GM18907 (cell line): ENCODE measurements at regions not wholly inside any gene's neighbourhood (a gene's known extent, or its start where the extent isn't known, plus 50 kb on each side); places are given as distances from the start of the nearest gene placed in this dataset.
"Not testable (repeated sequence)": the region's sequence is repeated elsewhere in the genome, so short reads cannot be mapped to it uniquely, and the experiment has no call there.

Source experiments
- ATAC-seq: cut with Tn5 transposase; IDR thresholded peaks from one replicate; pipeline ENCODE4 v1.9.1; 2021; ENCODE audit warnings: mild to moderate bottlenecking, moderate library complexity; ENCODE audit not compliant: unreplicated experiment

GRCh38 chr12:60231976-60232907 is 636.4 kb downstream of the SLC16A7 start:
- no peak for ATAC-seq

DNA sequence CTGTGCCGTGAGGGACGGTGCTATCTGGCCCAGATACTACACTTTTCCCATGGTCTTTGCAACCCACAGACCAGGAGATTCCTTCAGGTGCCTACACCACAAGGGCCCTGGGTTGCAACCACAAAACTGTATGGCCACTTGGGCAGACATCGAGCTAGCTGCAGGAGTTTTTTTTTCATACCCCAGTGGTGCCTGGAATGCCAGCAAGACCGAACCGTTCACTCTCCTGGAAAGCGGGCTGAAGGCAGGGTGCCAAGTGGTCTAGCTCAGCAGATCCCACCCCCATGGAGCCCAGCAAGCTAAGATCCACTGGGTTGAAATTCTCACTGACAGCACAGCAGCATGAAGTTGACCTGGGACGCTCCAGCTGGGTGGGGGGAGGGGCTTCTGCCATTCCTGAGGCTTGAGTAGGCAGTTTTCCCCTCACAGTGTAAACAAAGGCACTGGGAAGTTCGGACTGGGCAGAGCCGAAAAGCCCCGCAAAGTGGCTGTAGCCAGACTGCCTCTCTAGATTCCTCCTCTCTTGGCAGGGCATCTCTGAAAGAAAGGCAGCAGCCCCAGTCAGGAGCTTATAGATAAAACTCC is 638.9 kb downstream of the SLC16A7 start:
- ATAC-seq, result not testable (repeated sequence)

- ATAC-seq, result no peak
Measured at GRCh38 chr12:60235261-60235660, 639.4 kb downstream of the SLC16A7 start.

DNA sequence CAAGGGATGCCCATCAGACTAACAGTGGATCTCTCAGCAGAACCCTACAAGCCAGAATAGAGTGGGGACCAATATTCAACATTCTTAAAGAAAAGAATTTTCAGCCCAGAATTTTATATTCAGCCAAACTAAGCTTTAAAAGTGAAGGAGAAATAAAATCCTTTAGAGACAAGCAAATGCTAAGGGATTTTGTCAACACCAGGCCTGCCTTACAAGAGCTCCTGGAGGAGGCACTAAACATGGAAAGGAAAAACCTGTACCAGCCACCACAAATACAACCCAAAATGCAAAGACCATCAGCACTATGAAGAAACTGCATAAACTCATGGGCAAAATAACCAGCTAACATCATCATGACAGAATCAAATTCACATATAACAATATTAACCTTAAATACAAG is 640.6 kb downstream of the SLC16A7 start:
- ATAC-seq, result not testable (repeated sequence)

DNA sequence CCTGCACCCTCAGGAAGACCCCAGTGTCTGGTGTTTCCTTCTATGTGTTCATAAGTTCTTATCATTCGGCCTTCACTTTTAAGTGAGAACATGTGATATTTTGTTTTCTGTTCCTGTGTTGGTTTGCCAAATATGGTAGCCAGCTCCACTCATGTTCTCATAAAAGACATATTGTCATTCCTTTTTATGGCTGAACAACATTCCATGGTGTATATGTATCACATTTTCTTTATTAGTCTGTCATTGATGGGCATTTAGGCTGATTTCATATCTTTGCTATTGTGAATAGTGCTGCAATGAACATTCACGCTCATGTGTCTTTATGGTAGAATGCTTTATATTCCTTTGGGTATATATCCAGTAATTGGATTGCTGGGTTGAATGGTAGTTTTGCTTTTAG is 645.1 kb downstream of the SLC16A7 start:
- no peak for ATAC-seq

DNA sequence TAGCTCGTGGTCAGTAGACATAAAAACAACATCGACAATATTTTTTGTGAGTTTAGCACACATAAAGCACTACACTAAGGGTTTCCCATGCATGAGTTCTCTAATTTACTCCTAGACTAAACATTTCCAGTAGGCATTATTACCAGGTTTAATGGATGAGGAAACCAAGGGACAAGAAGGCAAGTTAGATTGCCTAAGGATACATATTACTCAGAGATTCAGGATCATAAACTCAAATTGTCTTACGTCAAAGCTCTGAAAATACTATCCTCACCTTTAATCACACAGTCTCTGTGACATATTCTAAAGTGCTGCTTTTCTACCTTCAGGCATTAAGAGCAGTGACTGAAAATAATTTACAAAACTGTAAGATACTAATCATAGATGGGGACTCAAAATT is 655.3 kb downstream of the SLC16A7 start:
- ATAC-seq, result no peak

GRCh38 chr12:60252359-60253096 is 656.7 kb downstream of the SLC16A7 start:
- ATAC-seq, result no peak

DNA sequence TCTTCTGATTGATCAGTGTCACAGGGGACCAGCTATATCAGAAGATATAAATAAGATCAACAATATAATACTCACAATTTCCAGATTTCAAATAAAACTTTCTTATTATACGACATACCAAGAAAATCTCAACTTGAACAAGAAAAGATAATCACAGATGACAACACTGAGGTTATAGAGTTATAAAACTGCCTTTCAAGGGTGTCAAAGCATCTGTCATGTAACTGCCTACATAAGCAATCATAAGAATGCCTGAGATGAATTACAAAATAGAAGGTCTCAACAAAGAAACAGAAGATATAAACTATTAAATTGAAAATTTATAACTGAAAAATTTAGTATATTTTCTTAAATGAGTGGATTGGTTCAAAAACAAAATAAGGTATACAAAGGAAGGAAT is 659.2 kb downstream of the SLC16A7 start:
- ATAC-seq, result no peak

GRCh38 chr12:60257063-60257462 is 661.2 kb downstream of the SLC16A7 start:
- ATAC-seq, result no peak

DNA sequence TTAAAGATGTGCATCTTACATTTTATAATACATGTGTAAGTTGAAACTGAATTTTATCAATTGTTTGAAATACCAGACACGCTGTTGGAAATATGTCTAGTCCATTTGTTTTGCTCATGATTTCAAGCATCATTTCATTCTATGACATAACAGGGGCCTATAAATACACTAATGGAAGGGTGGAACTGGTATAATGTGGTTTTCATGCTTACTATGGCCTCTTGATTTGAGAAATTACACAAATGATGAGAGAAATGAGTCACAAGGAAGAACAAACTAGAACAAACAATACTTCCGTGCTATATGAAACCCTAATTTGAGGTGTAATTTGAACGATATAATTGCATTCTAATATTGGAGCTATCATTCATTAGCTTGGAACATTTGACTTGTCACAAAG is 663.4 kb downstream of the SLC16A7 start:
- ATAC-seq, result no peak

- ATAC-seq, result no peak
Measured at GRCh38 chr12:60262378-60262777, 666.5 kb downstream of the SLC16A7 start.

DNA sequence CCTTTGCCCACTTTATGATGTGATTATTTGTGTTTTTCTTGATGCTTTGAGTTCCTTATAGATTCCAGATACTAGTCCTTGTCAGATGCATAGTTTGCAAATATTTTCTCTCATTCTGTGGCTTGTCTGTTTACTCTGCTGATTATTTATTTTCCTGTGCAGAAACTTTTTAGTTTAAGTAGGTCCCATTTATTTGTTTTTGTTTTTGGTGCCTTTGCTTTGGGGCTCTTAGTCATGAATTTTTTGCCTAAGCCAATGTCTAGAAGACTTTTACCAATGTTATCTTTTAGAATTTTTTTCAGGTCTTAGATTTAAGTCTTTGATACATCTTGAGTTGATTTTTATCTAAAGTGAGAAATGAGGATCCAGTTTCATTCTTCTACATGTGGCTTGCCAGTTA is 667.3 kb downstream of the SLC16A7 start:
- no peak for ATAC-seq

DNA sequence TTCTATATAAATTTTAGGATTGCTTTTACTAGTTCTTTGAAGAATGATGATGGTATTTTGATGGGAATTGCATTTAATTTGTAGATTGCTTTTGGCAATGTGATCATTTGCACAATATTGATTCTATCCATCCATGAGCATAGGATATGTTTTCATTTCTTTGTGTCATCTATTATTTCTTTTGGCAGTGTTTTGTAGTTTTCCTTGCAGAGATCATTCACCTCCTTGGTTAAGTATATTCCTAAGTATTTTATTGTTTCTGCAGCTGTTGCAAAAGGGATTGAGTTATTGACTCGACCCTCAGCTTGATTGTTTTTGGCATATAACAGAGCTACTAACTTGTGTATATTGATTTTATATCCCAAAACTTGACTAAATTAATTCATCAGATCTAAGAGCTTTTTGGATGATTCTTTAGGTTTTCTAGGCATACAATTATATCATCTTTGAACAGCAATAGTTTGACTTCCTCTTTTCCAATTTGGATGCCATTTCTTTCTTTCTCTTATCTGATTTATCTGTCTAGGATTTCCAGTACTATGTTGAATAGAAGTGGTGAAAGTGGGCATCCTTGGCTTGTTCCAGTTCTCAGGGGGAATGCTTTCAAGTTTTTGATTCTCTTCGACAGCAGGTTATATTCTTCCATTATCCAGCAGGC is 668.1 kb downstream of the SLC16A7 start:
- no peak for ATAC-seq

- ATAC-seq, result no peak
Measured at GRCh38 chr12:60265741-60266140, 669.9 kb downstream of the SLC16A7 start.

- ATAC-seq, result no peak
Measured at GRCh38 chr12:60266381-60266852, 670.6 kb downstream of the SLC16A7 start.

DNA sequence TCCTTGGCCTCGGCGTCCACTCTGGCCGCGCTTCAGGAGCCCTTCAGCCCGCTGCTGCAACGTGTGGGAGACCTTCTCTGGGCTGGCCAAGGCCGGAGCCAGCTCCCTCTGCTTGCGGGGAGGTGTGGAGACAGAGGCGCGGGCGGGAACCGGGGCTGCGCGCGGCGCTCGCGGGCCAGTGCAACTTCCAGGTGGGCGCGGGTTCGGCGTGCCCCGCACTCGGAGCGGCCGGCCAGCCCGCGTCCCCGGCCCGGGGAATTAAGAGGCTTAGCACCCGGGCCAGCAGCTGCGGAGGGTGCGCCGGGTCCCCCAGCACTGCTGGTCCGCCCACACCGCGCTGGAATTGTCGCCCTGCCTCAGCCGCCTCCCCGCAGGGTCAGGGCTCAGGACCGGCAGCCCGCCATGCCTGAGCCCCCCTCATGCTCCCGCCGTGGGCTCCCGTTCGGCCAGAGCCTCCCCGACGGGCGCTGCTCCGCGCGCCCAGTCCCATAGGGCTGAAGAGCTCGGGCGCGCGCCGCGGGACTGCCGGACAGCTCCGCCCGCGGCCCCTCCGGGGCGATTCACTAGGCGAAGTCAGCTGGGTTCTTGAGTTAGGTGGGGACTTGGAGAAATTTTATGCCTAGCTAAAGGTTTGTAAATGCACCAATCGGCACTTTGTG is 673.9 kb downstream of the SLC16A7 start:
- no peak for ATAC-seq

DNA sequence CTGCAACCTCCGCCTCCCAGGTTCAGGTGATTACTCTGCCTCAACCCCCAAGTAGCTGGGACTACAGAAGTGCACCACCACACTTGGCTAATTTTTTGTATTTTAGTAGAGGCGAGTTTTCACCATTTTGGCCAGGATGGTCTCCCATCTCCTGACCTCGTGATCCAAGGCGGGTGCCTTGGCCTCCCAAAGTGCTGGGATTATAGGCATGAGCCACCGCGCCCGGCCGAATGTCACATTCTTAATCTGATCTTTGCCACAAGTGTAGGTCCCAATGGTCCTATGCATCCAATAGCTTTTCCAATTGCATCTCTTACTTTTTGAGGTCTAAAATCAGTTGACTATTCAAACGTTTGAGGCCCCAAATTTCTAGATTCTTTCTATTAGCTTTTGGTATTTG is 676.0 kb downstream of the SLC16A7 start:
- ATAC-seq, result no peak

- no peak for ATAC-seq
Measured at GRCh38 chr12:60278209-60278608, 682.4 kb downstream of the SLC16A7 start.

DNA sequence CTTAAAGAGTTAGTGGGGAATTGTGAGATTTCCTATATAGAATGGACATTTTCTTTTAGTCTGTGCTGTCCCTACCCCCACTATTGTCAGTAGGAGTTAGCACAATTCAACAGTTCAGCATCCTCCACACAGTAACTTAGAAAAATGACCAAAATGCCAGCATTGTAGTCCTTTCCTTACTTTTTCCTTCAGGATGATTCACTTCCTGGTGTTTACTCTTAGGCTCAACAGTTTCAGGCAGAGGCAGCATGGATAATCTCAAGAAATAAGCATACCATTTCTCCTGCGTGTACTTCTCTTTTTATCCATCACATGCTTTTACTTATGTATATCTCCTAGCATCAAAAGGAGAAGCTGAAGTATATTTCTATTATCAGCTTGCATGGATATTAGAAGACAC is 683.4 kb downstream of the SLC16A7 start:
- no peak for ATAC-seq

GRCh38 chr12:60281522-60281921 is 685.7 kb downstream of the SLC16A7 start:
- no peak for ATAC-seq

DNA sequence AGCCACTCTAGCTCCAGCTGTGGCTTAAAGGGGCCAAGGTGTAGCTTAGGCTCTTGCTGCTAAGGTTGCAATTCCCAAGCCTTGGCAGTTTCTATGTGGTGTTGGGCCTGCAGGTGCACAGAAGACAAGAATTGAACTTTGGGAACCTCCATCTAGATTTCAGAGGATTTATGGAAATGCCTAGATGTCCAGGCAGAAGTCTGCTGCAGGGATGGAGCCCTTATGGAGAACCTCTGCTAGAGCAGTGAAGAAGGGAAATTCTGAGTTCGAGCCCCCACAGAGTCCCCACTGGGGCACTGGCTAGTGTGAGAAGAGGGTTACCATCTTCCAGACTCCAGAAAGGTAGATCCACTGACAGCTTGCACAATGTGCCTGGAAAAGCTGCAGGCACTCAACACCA is 694.7 kb downstream of the SLC16A7 start:
- no peak for ATAC-seq
